ENCODE measurements at regions not wholly inside any gene's neighbourhood (a gene's known extent, or its start where the extent isn't known, plus 50 kb on each side); places are given as distances from the start of the nearest gene placed in this dataset.
A peak's percentile ranks its signal among the peaks of the same experiment; 100 is the strongest.
"Not testable (repeated sequence)": the region's sequence is repeated elsewhere in the genome, so short reads cannot be mapped to it uniquely, and the experiment has no call there.

GRCh38 chr4:123676071-123676889, 279.7 kb downstream of the SPRY1 start:
- Histone ChIP-seq H3K36me3 (ENCODE audit: control insufficient read depth in 2 of 2, insufficient read depth in 2 of 2, low read length in 2 of 2) (no peaks in the 10 kb centered on the region), H3K27ac (ENCODE audit: low read depth in 2 of 2, low read length in 2 of 2) (no peak overlapping the region), H3K4me1 (ENCODE audit: control insufficient read depth in 2 of 2, insufficient read depth in 2 of 2, low read length in 2 of 2) (peaks cover 0 to 3% of the 10 kb centered on the region in 2 donors), H3K9ac (ENCODE audit: low read depth in 1 of 2, low read length in 2 of 2) (no peak overlapping the region), H3K4me3 (ENCODE audit: low read length in 2 of 2) (no peak overlapping the region), H3K27me3 (ENCODE audit: control insufficient read depth in 2 of 2, insufficient read depth in 2 of 2, low read length in 2 of 2) (no peaks in the 10 kb centered on the region), H3K9me3 (ENCODE audit: control insufficient read depth in 2 of 2, low read length in 2 of 2) (no peaks in the 10 kb centered on the region)

DNA sequence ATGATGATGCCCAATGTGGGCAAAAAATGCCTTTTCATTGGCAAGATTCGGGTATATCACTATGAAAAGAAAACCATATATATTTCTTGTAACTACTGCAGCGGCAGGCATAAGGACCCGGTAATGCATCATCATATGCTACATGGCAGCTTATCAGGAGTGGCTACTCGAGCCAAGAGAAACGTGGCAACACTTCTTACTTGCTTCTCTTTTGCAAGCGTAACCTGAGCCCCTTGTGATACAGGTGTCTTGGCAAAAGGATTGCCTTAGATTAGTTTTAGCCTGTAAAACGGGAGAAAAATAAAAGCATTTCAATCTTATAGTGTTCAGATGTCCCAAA, 280.3 kb downstream of the SPRY1 start:
- Histone ChIP-seq H3K4me3 (ENCODE audit: low read length in 2 of 2) (no peak overlapping the region), H3K9ac (ENCODE audit: low read depth in 1 of 2, low read length in 2 of 2) (no peak overlapping the region), H3K36me3 (ENCODE audit: control insufficient read depth in 2 of 2, insufficient read depth in 2 of 2, low read length in 2 of 2) (no peaks in the 10 kb centered on the region), H3K27ac (ENCODE audit: low read depth in 2 of 2, low read length in 2 of 2) (no peak overlapping the region), H3K9me3 (ENCODE audit: control insufficient read depth in 2 of 2, low read length in 2 of 2) (no peaks in the 10 kb centered on the region), H3K4me1 (ENCODE audit: control insufficient read depth in 2 of 2, insufficient read depth in 2 of 2, low read length in 2 of 2) (peaks cover 0 to 3% of the 10 kb centered on the region in 2 donors), H3K27me3 (ENCODE audit: control insufficient read depth in 2 of 2, insufficient read depth in 2 of 2, low read length in 2 of 2) (no peaks in the 10 kb centered on the region)

DNA sequence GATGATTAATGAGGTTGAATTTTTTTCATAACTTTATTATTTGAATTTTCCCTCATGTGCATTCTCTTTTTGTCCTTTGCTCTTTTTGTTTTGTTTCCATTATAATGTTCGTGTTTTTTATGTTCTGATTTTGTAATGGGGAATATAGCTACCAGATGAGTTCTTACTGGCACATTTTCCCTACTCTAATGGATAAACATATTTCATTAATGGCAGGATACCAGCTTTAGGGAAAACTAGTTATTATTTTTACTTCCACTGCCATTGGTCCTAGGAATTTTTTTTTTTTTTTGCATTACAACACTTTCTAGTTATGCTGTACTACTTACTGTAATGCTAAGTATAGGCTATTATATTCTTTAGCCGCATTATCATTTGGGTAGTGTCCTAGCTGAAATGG, 286.3 kb downstream of the SPRY1 start:
- Histone ChIP-seq H3K27me3 (ENCODE audit: control insufficient read depth in 2 of 2, insufficient read depth in 2 of 2, low read length in 2 of 2) (no peaks in the 10 kb centered on the region), H3K27ac (ENCODE audit: low read depth in 2 of 2, low read length in 2 of 2) (no peak overlapping the region), H3K4me3 (ENCODE audit: low read length in 2 of 2) (no peak overlapping the region)

DNA sequence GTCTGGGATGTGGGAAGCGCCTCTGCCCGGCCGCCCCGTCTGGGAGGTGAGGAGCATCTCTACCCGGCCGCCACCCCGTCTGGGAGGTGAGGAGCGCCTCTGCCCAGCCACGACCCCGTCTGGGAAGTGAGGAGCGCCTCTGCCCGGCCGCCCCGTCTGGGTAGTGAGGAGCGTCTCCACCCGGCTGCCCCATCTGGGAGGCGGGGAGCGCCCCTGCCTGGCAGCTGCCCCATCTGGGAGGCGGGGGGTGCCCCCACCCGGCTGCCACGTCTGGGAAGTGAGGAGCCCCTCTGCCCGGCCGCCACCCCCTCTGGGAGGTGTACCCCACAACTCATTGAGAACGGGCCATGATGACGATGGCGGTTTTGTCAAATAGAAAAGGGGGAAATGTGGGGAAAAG, 288.3 kb downstream of the SPRY1 start:
- H3K9ac ChIP-seq (ENCODE audit: low read depth in 1 of 2, low read length in 2 of 2); H3K9me3 ChIP-seq (ENCODE audit: control insufficient read depth in 2 of 2, low read length in 2 of 2); H3K4me3 ChIP-seq (ENCODE audit: low read length in 2 of 2); H3K36me3 ChIP-seq (ENCODE audit: control insufficient read depth in 2 of 2, insufficient read depth in 2 of 2, low read length in 2 of 2); H3K4me1 ChIP-seq (ENCODE audit: control insufficient read depth in 2 of 2, insufficient read depth in 2 of 2, low read length in 2 of 2); H3K27ac ChIP-seq (ENCODE audit: low read depth in 2 of 2, low read length in 2 of 2); H3K27me3 ChIP-seq (ENCODE audit: control insufficient read depth in 2 of 2, insufficient read depth in 2 of 2, low read length in 2 of 2): not testable (repeated sequence)

More for the DNA sequence above, 286.3 kb downstream of the SPRY1 start:
- no peaks in the 10 kb centered on the region for H3K9me3 ChIP-seq (ENCODE audit: control insufficient read depth in 2 of 2, low read length in 2 of 2)
- H3K4me1 ChIP-seq (ENCODE audit: control insufficient read depth in 2 of 2, insufficient read depth in 2 of 2, low read length in 2 of 2), result no peaks in the 10 kb centered on the region
- H3K36me3 ChIP-seq (ENCODE audit: control insufficient read depth in 2 of 2, insufficient read depth in 2 of 2, low read length in 2 of 2), result no peaks in the 10 kb centered on the region
- no peak overlapping the region for H3K9ac ChIP-seq (ENCODE audit: low read depth in 1 of 2, low read length in 2 of 2)

DNA sequence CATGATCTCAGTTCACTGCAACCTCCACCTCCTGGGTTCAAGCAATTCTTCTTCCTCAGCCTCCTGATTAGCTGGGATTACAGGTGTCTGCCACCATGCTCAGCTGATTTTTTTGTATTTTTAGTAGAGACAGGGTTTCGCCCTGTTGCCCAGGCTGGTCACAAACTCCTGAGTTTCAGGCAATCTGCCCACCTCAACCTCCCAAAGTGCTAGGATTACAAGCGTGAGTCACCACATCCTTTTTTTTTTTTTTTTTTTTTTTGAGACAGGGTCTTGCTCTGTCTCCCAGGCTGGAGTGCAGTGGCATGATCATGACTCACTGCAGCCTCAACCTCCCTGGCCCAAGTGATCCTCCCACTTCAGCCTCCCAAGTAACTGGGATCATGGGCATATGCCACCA, 298.9 kb downstream of the SPRY1 start:
- not testable (repeated sequence) for H3K9me3 ChIP-seq (ENCODE audit: control insufficient read depth in 2 of 2, low read length in 2 of 2); H3K36me3 ChIP-seq (ENCODE audit: control insufficient read depth in 2 of 2, insufficient read depth in 2 of 2, low read length in 2 of 2); H3K9ac ChIP-seq (ENCODE audit: low read depth in 1 of 2, low read length in 2 of 2); H3K4me1 ChIP-seq (ENCODE audit: control insufficient read depth in 2 of 2, insufficient read depth in 2 of 2, low read length in 2 of 2); H3K4me3 ChIP-seq (ENCODE audit: low read length in 2 of 2); H3K27ac ChIP-seq (ENCODE audit: low read depth in 2 of 2, low read length in 2 of 2); H3K27me3 ChIP-seq (ENCODE audit: control insufficient read depth in 2 of 2, insufficient read depth in 2 of 2, low read length in 2 of 2)

GRCh38 chr4:123696687-123697086, 300.1 kb downstream of the SPRY1 start:
- H3K9me3 ChIP-seq (ENCODE audit: control insufficient read depth in 2 of 2, low read length in 2 of 2), result no peaks in the 10 kb centered on the region
- H3K36me3 ChIP-seq (ENCODE audit: control insufficient read depth in 2 of 2, insufficient read depth in 2 of 2, low read length in 2 of 2), result no peaks in the 10 kb centered on the region
- no peaks in the 10 kb centered on the region for H3K27me3 ChIP-seq (ENCODE audit: control insufficient read depth in 2 of 2, insufficient read depth in 2 of 2, low read length in 2 of 2)
- H3K9ac ChIP-seq (ENCODE audit: low read depth in 1 of 2, low read length in 2 of 2), result no peak overlapping the region
- H3K27ac ChIP-seq (ENCODE audit: low read depth in 2 of 2, low read length in 2 of 2), result no peak overlapping the region
- no peak overlapping the region for H3K4me3 ChIP-seq (ENCODE audit: low read length in 2 of 2)
- no peaks in the 10 kb centered on the region for H3K4me1 ChIP-seq (ENCODE audit: control insufficient read depth in 2 of 2, insufficient read depth in 2 of 2, low read length in 2 of 2)

- Histone ChIP-seq H3K9me3 (ENCODE audit: control insufficient read depth in 2 of 2, low read length in 2 of 2) (no peaks in the 10 kb centered on the region), H3K4me1 (ENCODE audit: control insufficient read depth in 2 of 2, insufficient read depth in 2 of 2, low read length in 2 of 2) (no peaks in the 10 kb centered on the region), H3K9ac (ENCODE audit: low read depth in 1 of 2, low read length in 2 of 2) (no peak overlapping the region), H3K27me3 (ENCODE audit: control insufficient read depth in 2 of 2, insufficient read depth in 2 of 2, low read length in 2 of 2) (no peaks in the 10 kb centered on the region), H3K4me3 (ENCODE audit: low read length in 2 of 2) (no peak overlapping the region), H3K36me3 (ENCODE audit: control insufficient read depth in 2 of 2, insufficient read depth in 2 of 2, low read length in 2 of 2) (no peaks in the 10 kb centered on the region), H3K27ac (ENCODE audit: low read depth in 2 of 2, low read length in 2 of 2) (no peak overlapping the region)
Measured at GRCh38 chr4:123698556-123698955, 302.0 kb downstream of the SPRY1 start.

GRCh38 chr4:123699880-123700771, 303.5 kb downstream of the SPRY1 start:
- Histone ChIP-seq H3K9ac (ENCODE audit: low read depth in 1 of 2, low read length in 2 of 2) (no peak overlapping the region), H3K27me3 (ENCODE audit: control insufficient read depth in 2 of 2, insufficient read depth in 2 of 2, low read length in 2 of 2) (no peaks in the 10 kb centered on the region), H3K4me3 (ENCODE audit: low read length in 2 of 2) (no peak overlapping the region), H3K36me3 (ENCODE audit: control insufficient read depth in 2 of 2, insufficient read depth in 2 of 2, low read length in 2 of 2) (no peaks in the 10 kb centered on the region), H3K27ac (ENCODE audit: low read depth in 2 of 2, low read length in 2 of 2) (peak overlapping the region; percentile 28 to 49), H3K9me3 (ENCODE audit: control insufficient read depth in 2 of 2, low read length in 2 of 2) (no peaks in the 10 kb centered on the region), H3K4me1 (ENCODE audit: control insufficient read depth in 2 of 2, insufficient read depth in 2 of 2, low read length in 2 of 2) (no peaks in the 10 kb centered on the region)

DNA sequence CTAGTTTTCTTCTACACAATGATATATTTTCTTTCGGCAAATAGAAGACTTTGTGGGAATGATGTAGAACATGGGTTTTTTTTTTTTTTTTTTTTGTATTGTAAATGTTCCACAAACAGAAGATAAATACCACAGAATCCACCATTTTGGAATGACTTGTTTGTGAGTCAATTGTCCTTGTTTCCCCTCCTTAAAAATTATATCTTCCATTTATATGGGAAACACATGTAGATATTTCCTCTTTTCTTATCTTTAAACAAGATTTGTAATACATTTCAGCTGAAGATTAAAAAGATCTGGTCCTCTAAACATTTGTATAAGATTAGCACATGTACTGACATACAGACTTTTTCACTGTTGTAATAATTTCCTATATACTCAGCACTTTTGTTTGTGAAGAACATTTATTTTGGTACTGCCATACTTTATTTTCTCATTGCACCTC, 304.6 kb downstream of the SPRY1 start:
- Histone ChIP-seq H3K27ac (ENCODE audit: low read depth in 2 of 2, low read length in 2 of 2) (no peak overlapping the region), H3K9me3 (ENCODE audit: control insufficient read depth in 2 of 2, low read length in 2 of 2) (no peaks in the 10 kb centered on the region), H3K27me3 (ENCODE audit: control insufficient read depth in 2 of 2, insufficient read depth in 2 of 2, low read length in 2 of 2) (no peaks in the 10 kb centered on the region), H3K4me3 (ENCODE audit: low read length in 2 of 2) (no peak overlapping the region), H3K4me1 (ENCODE audit: control insufficient read depth in 2 of 2, insufficient read depth in 2 of 2, low read length in 2 of 2) (no peaks in the 10 kb centered on the region), H3K9ac (ENCODE audit: low read depth in 1 of 2, low read length in 2 of 2) (no peak overlapping the region), H3K36me3 (ENCODE audit: control insufficient read depth in 2 of 2, insufficient read depth in 2 of 2, low read length in 2 of 2) (no peaks in the 10 kb centered on the region)

GRCh38 chr4:123705419-123705818, 308.8 kb downstream of the SPRY1 start:
- H3K4me3 ChIP-seq (ENCODE audit: low read length in 2 of 2), result no peak overlapping the region
- H3K4me1 ChIP-seq (ENCODE audit: control insufficient read depth in 2 of 2, insufficient read depth in 2 of 2, low read length in 2 of 2), result no peaks in the 10 kb centered on the region
- no peaks in the 10 kb centered on the region for H3K27me3 ChIP-seq (ENCODE audit: control insufficient read depth in 2 of 2, insufficient read depth in 2 of 2, low read length in 2 of 2)
- no peak overlapping the region for H3K9ac ChIP-seq (ENCODE audit: low read depth in 1 of 2, low read length in 2 of 2)
- H3K36me3 ChIP-seq (ENCODE audit: control insufficient read depth in 2 of 2, insufficient read depth in 2 of 2, low read length in 2 of 2), result no peaks in the 10 kb centered on the region
- peaks cover 0 to 2% of the 10 kb centered on the region in 2 donors for H3K9me3 ChIP-seq (ENCODE audit: control insufficient read depth in 2 of 2, low read length in 2 of 2)
- H3K27ac ChIP-seq (ENCODE audit: low read depth in 2 of 2, low read length in 2 of 2), result no peak overlapping the region
